Stimulated activated CD8-positive, alpha-beta memory T cell treated with anti-CD3 and anti-CD28 coated beads, Interleukin-4, amount 100 ng/mL, for 48 hours (primary cell): ENCODE measurements at regions not wholly inside any gene's neighbourhood (a gene's known extent, or its start where the extent isn't known, plus 50 kb on each side); places are given as distances from the start of the nearest gene placed in this dataset.

Experiments
- DNase-seq: peaks from one replicate; pipeline ENCODE4 v3.0.0-alpha.2; 2020

DNA sequence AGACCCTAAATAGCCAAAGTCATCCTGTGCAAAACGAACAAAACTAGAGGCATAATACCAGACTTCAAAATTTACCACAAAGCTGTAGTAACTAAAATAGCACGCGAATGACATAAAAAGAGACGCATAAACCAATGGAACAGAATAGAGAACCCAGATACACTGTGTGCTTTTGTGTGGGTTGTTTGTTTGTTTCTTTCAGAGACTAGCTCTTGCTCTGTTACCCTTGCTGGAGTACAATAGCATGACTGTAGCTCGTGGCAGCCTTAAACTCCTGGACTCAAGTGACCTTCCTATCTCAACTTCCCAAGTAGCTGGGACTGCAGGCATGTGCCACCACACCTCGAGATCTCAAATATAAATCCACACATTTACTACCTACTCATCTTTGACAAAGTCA is 1314.6 kb upstream of the GBE1 start:
- DNase-seq: no peak

DNA sequence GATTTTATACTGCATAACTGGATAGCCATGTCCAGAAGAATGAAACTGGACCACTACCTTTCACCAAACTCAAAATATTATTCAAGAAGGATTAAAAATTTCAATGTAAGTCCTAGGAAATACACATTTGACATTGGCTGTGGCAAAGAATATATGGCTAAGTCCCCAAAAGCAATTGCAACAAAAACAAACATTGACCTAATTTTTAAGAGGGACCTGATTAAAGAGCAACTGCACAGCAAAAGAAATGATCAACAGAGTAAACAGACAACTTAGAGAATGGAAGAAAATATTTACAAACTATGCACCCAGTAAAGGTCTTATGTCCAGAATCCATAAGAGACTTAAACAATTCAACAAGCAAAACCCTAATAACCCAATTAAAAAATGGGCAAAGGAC is 1313.0 kb upstream of the GBE1 start:
- DNase-seq: no peak

DNA sequence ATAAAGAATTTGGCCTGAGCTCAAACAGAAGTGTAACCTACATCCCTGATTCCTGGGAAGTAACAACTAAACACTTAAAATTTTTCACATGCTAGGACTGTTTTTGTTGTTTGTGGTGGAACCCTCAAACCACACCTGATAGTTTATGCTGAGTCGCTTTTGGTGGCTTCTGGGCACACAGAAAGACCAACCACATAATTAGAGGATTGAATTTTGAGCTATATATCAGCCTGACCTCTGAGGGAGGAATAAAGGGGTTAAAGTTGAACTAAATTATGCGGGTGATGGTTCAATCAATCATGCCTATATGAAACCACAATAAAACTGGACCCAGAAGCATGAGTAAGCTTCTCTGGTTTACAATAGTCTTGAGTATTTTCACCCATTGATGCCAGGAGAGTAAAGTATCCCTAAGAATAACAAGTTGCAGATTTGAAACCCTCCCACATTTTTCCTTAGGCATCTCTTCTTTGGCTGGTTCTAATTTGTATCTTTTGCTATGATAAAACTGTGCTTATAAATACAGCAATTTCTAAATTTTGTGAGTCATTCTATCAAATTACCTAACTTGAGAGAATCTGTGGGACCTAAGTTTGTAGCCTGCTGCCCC is 1304.5 kb upstream of the GBE1 start:
- no peak for DNase-seq

DNA sequence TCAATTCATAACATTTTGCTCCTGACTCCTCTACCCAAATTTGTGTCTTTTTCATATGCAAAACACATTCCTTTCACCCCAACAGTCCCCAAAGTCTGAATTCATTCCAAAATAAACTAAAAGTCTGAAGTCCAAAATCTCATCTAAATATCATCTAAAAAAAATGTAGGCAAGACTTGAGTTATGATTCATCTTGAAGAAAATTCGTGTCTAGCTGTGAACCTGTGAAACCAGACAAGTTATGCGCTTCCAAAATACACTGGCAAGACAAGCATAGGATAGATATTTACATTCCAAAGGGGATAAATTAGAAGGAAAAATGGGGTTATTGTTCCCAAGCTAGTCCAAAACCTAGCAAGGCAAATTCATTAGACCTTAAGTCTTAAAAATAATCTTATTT is 1302.0 kb upstream of the GBE1 start:
- no peak for DNase-seq

DNA sequence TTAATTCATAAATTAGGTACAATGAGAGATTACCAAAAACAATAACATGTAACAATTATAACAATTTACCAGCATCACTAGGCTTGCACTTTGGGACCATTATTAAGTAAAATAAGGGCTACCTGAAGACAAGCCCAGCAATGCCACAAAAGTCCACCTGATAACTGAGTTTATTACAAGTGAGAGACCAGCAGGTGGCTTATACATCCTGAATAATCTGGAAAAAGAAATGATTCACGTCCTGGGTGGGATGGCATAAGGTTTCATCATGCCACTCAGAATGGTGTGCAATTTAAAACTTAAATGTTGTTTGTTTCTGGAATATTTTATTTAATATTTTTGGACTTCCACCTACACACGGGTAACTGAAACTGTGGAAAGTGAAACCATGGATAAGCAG is 1287.1 kb upstream of the GBE1 start:
- DNase-seq: no peak

DNA sequence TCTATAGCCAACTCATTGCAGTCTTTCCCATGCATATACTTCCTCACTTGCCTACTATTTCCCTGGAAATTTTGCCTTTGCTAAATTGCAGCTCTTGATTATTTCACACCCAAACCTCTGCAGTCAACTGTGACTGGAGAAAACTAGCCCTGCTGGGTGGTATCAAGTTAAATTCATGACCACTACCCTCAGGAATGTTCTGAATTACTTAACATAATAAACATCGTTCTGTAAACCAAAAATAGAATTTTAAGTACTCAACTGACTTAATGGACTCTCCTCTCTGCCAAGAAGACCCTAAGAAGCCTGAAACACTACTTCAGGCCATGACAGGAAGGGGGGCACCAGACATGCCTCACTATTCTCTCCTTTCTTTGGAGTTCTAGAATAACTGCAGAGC is 1278.0 kb upstream of the GBE1 start:
- no peak for DNase-seq

DNA sequence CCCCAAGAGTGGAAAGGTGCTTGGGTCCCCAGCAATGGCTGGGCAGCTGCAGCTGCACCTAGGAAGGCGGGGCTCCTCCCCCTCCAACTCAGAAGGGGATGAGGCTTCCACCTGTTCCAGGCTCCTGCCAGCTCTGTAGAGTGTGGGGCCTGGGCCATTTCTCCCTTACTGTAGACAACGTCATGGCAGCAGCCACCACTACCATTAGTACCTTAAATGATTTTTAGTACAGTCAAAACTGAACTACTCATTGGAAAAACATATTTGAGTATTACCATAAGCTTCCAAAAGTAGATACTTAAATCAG is 1274.2 kb upstream of the GBE1 start:
- DNase-seq: no peak

DNA sequence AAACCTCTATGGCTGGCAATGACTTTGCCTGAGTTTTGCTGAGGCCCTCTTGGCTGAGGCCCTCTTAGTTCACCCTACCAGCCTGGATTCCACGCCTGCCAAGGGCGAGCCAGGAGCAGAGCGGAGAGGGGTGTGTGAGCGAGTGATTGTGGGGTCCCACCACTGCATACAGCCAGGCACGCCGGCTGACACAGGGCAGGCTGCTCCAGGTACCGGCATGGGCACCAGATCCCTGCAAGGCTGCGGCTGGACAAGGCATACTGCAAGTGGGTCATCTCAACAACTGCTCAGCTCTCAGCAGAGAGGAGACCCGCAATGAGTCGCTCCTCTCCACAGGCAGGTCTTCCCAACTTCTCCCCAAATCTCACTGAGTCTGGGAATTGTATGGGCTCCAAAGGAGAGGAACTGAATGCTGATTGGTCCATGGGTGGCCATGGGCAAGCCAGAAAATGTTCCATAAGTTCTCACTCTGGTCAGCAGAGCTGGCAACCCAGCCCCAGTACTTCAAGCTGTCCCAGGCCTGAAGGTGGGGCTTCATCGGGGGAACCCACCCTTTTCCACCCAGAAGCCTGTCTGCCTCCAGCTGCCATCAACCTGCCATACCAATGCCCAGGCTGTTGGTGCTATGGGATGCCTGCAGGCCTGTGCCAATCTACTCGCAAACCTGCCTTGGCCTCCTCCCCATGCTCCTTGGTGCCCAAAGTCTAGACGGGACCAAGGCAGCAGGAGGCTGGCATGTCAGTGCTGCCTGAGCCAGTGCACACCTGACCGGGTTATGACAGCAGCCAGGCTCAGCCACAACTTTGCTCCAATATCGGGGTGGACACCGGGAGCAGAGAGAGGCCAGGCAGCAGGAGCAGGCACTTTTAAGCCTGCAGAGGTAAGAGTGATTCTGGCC is 1273.6 kb upstream of the GBE1 start:
- DNase-seq: no peak

DNA sequence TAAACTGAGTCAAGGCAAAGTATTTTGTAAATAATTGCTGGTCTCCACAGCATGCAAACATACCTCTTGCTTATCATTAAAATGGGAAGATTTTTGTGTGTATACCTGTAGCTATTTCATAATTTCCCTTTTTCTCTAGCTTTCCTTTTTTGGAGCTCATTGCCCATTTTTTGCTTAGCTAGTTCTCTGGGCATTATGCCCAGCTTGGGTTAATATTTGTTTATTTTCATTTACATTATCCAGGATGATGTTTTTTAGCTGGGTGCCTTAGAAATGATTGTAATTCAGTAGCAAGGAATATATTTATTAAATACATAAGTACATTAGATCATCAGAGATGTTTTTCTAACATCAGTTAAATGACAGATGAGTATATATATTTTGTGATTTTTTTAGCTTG is 1271.7 kb upstream of the GBE1 start:
- DNase-seq: no peak

DNA sequence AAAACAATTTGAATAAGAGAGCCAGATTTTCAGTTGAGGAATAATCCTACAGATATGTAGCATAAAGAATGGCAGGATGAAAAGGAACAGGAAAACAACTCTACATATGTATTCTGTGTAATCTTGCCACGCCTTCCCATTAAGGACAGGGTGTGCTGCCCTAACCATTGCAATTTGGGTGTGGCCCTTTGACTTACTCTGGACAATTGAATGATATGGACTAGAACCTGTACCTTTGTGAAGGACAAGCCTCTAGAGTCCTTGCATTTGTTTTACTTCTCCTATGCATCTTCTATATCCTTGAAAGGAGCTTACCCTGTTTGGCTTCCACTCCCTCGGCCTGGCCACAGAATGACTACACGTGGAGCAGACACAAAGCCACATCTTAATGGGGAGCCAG is 1261.6 kb upstream of the GBE1 start:
- DNase-seq: no peak

DNA sequence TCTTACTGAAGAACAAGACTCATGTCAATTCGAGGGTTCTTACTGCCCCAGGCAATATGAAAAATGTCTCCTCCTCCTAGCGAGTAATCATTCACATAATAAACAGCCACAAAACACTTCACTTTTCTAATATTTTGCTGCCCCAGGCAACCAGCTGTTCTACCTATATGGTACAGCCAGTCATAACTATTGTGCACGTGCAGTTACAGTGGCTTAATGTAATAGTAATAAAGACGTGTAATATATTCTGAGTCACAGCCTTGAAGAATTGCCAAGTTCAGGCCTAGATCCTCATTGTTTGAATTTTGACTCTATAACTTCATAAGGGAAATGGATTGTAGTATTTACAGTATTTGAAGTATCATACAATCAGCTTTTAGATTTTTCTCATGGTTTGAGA is 1250.0 kb upstream of the GBE1 start:
- no peak for DNase-seq

DNA sequence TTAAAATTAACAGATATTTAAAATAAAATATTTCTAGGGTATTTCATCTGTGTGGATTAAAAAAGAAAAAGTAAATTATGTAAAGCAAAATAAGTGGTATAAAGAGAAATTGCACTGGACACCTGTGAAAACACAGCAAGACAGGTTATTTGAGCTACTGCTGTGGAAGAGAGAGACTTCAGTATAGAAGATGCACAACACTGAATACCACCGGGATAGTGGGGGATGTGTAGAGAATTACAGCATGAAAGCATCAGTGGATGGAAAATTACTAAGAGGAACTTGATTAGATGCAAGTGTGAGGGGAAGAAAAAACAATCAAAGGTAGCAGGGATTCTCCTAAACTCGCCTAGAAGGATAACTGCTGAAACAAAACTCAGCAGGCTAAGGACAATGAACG is 1242.5 kb upstream of the GBE1 start:
- DNase-seq: no peak

DNA sequence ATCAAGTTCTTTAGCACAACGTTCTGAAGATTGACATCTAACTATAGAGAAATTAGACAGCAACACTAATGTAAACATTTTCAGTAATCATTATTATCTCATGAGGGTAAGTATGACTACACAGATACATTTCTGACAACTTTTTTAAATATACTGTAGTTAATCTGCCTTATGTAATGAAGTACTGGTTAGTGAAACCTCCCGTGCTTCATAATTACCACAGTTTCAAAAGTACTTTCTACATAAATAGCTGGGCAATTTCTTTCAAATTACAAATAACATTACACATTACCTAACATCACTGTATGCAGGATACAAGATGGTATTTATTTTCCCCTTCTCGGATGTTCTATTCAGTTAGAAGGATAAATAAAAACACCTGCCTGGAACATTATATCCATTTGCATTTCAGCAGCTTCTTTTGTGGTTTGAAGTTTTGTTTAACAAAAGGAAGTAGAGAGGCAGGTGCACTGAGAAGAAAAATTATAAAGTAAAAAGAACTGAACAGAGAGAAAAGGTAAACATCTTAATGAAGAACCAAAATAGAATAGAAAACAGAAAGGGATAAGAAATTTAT is 1241.5 kb upstream of the GBE1 start:
- no peak for DNase-seq

DNA sequence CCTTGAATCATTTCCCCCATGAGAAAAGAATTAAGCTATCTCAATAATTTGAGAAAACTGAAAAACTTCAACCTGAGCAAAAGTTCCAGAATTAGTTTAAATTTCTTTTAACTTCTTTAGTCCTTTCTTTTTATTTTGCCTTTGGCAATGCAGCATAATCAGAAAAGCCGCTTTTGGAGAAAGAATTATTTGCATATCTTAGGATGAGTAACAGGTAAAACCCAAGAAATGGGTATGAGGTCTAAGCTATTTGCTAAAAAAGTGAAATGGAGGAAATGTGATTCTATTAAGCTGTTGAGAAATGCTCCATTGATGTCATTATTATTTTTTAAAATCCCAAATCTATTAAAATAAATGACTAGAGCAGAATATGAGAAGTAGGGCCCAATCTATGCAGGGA is 1238.3 kb upstream of the GBE1 start:
- no peak for DNase-seq

DNA sequence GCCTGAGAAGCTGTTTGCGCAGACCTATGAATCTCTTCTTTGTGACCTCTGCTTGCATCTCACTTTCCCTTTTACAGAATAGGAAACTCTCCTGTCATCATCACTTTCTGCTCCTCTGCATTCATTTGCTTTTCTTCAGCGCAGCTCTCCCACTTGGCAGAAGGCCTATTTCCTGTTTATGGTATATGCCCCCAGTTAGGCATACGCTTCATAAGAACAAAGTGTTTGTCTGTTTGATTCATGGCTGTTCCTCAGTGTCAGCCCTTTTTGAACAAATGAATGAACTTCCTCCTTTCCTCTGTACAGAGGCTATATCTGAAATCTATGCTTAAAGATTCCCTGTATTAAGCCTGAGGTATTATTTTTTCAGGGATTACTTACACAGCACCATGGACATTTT is 1216.9 kb upstream of the GBE1 start:
- no peak for DNase-seq

DNA sequence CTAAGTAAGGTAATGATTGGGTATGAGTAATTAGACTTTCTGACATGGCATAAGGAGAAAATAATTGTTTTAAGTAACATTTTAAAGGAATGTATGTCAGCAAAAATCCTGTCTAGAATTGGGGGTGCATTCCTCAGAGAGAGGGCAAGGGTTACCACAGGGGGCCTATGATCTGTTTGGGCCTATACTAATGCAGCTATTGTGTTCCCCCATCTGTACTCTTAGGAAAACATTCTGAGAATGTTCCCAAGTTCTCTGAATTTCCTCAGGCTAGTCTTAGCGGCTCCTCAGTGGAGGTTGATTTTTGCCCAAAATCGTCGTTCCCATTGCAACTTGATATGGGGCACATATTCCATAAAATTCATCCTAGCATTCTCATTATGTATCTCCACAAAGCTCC is 1216.4 kb upstream of the GBE1 start:
- no peak for DNase-seq

DNA sequence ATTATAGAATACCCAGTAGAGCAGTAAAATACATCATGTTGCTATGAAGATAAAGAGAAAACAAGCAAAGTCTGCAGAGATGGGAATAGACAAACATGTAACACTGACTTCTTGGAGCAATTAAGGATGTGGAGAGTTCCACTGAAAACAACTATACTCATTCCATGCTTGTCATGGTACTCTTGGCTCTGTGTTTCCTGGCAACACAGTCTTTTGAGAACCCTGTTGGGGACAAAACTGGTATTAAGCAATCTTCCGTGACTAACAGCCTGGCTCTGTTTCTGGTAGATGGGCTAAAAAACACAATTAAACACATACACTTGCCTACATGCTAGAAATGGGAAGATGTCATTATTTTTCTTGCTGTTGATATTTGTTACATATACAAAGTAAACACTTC is 1212.3 kb upstream of the GBE1 start:
- no peak for DNase-seq

DNA sequence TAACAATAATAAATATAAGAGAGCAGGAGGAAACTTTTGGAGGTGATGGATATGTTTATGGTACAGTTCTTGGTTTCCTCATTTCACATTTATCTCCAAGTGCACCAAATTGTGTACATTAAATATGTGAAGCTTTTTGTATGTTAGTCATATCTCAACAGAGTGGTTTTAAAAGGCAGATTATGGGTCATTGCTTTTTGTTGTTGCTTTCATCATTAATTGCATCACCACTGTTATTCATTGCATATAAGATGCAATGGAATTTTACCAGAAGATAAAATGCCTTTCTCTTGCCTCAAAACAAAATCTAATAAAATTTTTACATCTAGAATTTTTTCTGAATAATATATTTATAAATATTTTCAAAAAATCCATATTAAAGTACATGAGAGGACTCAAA is 1198.9 kb upstream of the GBE1 start:
- DNase-seq: no peak

DNA sequence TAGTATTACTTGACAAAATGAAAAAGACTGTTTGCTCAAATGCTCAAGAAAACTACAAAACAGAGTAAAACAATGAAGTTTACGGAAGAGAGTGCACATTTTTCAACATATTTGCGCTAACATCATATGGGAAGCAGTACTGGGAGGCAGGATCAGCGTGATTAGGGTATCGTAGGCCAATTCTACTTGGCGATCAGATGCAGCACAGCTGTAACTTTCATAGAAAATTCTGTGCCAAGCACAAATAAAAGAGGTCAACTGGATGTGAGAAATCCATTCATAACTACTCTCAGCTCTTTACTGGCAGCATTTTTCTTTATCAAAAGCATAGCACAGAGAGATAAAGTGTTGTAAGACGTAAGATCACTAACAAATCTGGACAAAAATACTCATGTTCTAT is 1196.3 kb upstream of the GBE1 start:
- no peak for DNase-seq

DNA sequence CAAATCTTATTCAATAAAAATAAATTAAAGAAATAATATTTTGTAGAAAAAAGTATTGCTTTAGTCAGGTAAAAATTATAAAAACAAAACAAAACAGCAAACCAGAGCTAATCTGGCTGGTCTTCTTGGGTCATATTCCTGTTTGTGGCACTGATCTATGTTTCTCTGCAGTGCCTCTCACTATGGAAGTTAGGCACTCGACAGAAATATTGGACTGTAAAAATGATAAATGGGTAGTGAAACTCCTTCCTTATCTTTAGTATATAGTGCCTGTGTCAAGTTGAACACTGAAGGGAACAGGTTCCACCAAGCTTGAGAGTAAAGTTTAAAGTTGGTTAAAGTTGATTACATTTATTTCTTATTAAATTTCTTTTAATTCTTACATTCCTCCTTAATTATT is 1195.6 kb upstream of the GBE1 start:
- DNase-seq: no peak

DNA sequence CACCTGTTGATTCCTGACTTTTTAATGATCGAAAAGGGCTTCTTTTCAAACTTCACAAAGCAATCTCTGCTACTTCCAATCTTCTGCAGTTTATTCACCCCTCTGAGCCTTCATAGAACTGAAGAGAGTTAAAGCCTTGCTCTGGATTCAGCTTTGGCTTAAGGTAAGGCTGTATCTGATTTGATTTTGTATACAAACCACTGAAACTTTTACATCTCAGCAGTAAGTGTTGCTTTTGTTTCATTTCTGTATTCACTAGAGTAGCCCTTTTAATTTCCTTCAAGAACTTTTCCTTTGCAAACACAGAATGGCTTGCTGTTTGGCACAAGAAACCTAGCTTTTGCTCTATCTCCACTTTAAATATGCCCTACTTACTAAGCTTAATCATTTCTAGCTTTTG is 1193.0 kb upstream of the GBE1 start:
- DNase-seq: no peak

DNA sequence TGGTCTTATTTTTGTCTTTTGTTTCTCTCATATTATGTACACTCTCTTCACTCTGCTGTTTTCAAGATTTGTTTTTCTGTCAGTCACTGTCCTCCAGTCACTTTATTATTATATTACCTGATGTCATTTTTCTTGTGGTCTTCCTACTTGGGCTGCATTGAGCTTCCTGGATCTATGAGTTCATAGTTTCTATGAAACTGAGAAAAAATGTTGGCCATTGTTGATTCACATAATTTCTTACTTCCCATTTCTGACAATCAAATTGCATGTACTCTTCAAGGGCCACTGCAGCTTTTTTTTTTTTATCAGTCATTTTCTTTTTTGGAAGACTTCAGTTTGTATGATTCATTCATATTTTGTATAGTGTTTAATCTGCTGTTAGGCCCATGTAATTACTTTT is 1180.6 kb upstream of the GBE1 start:
- DNase-seq: no peak

DNA sequence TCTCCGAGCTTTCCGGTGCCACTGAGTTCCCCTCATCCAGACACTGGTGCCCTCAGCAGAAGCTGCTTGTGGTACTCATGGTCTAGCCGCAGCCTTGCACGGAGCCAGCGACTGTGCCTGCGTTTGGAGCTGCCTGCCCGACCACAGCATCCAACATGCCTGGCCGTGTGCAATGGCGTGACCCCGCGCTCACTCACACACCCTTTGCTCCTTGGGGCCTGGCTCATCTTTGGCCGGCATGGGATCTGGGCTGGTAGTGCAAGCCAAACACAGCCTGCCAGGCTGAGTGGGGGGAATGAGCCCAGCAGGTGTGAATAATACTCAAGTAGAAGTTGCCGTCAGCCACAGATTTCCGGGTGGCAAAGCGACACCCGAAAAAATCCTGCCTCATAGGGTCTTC is 1178.7 kb upstream of the GBE1 start:
- DNase-seq: no peak

DNA sequence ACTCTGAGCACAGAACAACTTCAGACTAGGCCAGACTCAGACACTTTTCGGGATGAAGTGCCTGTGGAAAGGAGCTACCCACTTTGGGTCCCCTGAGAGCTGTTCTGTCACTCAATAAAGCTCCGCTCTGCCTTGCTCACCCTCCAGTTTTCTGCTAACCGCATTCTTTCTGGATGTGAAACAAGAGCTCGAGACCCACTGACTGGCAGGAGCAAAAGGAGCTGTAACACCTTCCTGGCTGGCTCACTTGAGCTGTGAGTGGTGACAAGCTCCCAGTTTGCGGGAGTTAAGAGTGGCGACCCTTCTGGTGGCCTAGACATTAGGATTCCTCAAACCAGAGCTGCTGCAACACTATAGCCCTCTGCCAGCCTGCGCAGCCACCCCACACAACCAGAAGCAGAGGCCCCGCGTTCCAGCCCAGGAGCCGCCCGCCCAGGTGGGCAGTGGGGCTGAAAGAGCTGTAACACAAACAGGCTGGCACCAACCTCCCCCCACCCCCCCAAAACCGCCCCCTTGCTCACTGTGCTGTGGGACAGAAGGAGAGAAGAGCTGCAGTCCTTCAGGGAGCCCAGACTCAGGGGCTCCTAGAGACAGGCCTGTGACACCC is 1178.1 kb upstream of the GBE1 start:
- DNase-seq: no peak
